Transverse colon (tissue), 4 donors: ENCODE measurements at regions not wholly inside any gene's neighbourhood (a gene's known extent, or its start where the extent isn't known, plus 50 kb on each side); places are given as distances from the start of the nearest gene placed in this dataset.

ENCODE experiments used
- DNase-seq: peaks from one replicate; pipeline ENCODE4 v3.0.0-alpha.2; 2019
- H3K27ac ChIP-seq, 4 donors: fragments of 200-600 bp; sonication (generic); 2 replicates each; pipeline ENCODE4 v1.5.1; 2016 to 2018; ENCODE audit warnings: inconsistent platforms in 4 of 4
- H3K27me3 ChIP-seq: fragments of 200-600 bp; sonication (generic); 2 replicates; pipeline ENCODE4 v1.5.1; 2017; ENCODE audit warnings: inconsistent platforms
- H3K36me3 ChIP-seq, 4 donors: fragments of 200-600 bp; sonication (generic); 2 replicates each; pipeline ENCODE4 v1.5.1; 2017 to 2019; ENCODE audit warnings: inconsistent platforms in 4 of 4
- H3K4me1 ChIP-seq, 4 donors: fragments of 200-600 bp; sonication (generic); 2 replicates each; pipeline ENCODE4 v1.5.1; 2017 to 2020; ENCODE audit warnings: inconsistent platforms in 4 of 4
- H3K4me3 ChIP-seq, 4 donors: fragments of 200-600 bp; sonication (generic); 1 replicate in 1 of 4; 2 replicates in 3 of 4; pipeline versions ENCODE4 v1.5.1 to v1.6.1; 2017 to 2019; ENCODE audit warnings: inconsistent platforms in 4 of 4
- H3K9me3 ChIP-seq, 2 donors: fragments of 200-600 bp; sonication (generic); 2 replicates each; pipeline ENCODE4 v1.5.1; 2017 to 2019; ENCODE audit warnings: inconsistent platforms in 2 of 2
- EP300 ChIP-seq: sonication (generic); formaldehyde crosslinking; IDR thresholded peaks from one replicate; pipeline ENCODE4 v1.6.1; 2017; ENCODE audit warnings: antibody characterized with exemption, low read depth
- POLR2A ChIP-seq: fragments of 450-650 bp; IDR thresholded peaks from one replicate; pipeline ENCODE4 v1.6.1; 2016; ENCODE audit warnings: antibody characterized with exemption, mild to moderate bottlenecking, moderate library complexity
- POLR2AphosphoS5 ChIP-seq, 3 donors: sonication (generic); formaldehyde crosslinking; IDR thresholded peaks; one replicate each; pipeline ENCODE4 v1.6.1; 2016; ENCODE audit warnings: antibody characterized with exemption in 3 of 3
- WGBS, 2 donors: methylation state at CpG; one replicate each; pipeline ENCODE4 v1.1.5; 2018; ENCODE audit warnings: low coverage in 1 of 2; 5-methylcytosine and 5-hydroxymethylcytosine counted together
- in situ Hi-C, 4 donors: fragments of 200-750 bp; cut with MboI; loops; one replicate each; pipeline versions ENCODE4 v1.15.0 to v1.15.1; 2017; ENCODE audit warnings: low sequenced_read_pairs in 3 of 4, low pct_ligation_motif_present in 1 of 4, low pct_unique_long_range_greater_than_20kb in 1 of 4
- intact Hi-C: fragments of 100-400 bp; cut with DNase I; formaldehyde crosslinking; loops from one replicate; pipeline ENCODE4 v1.15.1; 2023; ENCODE audit warnings: low total_unique reads
- TF ChIP-seq, protein P1 (sequence below), 5 experiments: fragments of 200-600 bp in 3 of 5; fragments of 450-650 bp in 2 of 5; sonication (generic) in 3 of 5; IDR thresholded peaks; 1 replicate in 2 of 5; 2 replicates in 3 of 5; pipeline ENCODE4 v1.5.1; 2016 to 2017; ENCODE audit warnings: antibody characterized with exemption in 5 of 5, inconsistent platforms in 3 of 5, mild to moderate bottlenecking in 2 of 5, moderate library complexity in 1 of 5

DNA sequence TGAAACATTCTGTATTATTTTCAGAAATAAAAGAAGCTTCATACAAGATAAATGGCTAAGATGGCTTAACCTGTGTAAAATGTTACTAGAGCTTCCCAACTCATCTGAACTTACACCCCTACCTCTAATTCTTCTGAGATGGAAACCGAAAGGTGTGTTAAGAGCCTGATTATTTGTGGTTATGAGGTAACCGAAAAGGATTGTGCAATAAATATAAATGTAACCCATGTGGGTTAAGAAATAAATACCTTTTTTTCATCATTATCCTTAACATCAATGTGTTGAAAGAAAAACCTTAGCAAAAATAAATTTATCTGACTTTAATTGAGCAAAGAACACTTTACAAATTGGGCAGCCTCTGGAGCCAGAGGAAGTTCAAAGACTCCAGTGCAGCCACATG, 961.8 kb upstream of the SPRY2 start:
- WGBS, 2 donors: 71 to 80% methylated on average over 2 of the region's 2 CpGs
- no peak for TF ChIP-seq EP300
- TF ChIP-seq, protein P1, sequence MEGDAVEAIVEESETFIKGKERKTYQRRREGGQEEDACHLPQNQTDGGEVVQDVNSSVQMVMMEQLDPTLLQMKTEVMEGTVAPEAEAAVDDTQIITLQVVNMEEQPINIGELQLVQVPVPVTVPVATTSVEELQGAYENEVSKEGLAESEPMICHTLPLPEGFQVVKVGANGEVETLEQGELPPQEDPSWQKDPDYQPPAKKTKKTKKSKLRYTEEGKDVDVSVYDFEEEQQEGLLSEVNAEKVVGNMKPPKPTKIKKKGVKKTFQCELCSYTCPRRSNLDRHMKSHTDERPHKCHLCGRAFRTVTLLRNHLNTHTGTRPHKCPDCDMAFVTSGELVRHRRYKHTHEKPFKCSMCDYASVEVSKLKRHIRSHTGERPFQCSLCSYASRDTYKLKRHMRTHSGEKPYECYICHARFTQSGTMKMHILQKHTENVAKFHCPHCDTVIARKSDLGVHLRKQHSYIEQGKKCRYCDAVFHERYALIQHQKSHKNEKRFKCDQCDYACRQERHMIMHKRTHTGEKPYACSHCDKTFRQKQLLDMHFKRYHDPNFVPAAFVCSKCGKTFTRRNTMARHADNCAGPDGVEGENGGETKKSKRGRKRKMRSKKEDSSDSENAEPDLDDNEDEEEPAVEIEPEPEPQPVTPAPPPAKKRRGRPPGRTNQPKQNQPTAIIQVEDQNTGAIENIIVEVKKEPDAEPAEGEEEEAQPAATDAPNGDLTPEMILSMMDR (IDR thresholded peaks at IDR 0.05): no peak
- no peak for TF ChIP-seq POLR2A
- no peak for TF ChIP-seq POLR2AphosphoS5 (IDR thresholded peaks at IDR 0.05)
- Histone ChIP-seq H3K36me3 (no peaks in the 10 kb centered on the region), H3K27ac (no peak overlapping the region), H3K27me3 (no peaks in the 10 kb centered on the region), H3K9me3 (no peaks in the 10 kb centered on the region), H3K4me3 (no peak overlapping the region), H3K4me1 (no peaks in the 10 kb centered on the region)
- no peak for DNase-seq
- in situ Hi-C loops: no loop called here
- intact Hi-C loops: no loop called here

DNA sequence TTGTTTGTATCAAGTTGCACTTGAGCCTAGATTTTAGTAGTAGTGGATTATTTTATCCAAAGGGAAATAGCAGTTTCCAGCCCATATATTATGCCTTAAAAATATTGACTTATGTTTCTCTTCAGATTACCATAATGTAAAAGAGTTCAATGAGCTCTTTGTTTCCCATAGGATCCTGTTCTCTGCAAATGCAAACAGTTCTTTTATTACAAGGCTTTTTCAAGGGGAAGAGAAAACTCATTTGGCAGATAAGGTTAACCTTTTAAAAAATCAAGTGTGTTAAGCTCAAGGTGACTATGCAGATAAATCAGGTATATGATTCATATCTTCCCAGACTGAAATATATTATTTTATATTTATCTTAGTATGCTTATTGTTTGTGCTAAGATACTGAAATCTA, 961.2 kb upstream of the SPRY2 start:
- intact Hi-C loops (no loop called here), in situ Hi-C loops (no loop called here)
- no peak for TF ChIP-seq POLR2A
- TF ChIP-seq, protein P1 (IDR thresholded peaks at IDR 0.05): no peak
- TF ChIP-seq POLR2AphosphoS5 (IDR thresholded peaks at IDR 0.05): no peak
- no peak for TF ChIP-seq EP300

DNA sequence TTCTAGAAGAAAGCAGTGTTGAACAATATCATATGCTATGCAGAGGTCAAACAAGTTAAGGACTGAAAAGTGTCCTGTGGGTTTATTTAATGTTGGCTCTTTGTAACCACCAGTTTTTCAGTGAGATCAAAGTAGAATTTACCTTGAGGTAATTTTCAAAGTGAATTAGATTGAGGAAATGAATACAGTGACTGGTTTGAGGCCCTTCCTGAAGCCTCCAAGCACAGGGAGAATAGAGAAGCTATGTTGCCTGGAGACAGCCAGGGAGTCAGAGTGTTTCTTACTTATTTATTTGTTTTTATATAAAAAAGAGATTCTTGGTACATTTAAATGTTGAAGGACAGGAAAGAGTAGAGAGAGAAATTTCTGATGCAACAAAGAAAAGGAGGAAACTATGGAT, 954.3 kb upstream of the SPRY2 start:
- TF ChIP-seq, protein P1 (IDR thresholded peaks at IDR 0.05): no peak
- TF ChIP-seq POLR2AphosphoS5 (IDR thresholded peaks at IDR 0.05) (no peak), POLR2A (no peak), EP300 (no peak)
- no peaks in the 10 kb centered on the region for H3K27me3 ChIP-seq
- H3K4me1 ChIP-seq: no peaks in the 10 kb centered on the region
- no peak for DNase-seq
- no peaks in the 10 kb centered on the region for H3K9me3 ChIP-seq
- intact Hi-C loops (no loop called here), in situ Hi-C loops (no loop called here)
- H3K27ac ChIP-seq: no peak overlapping the region
- H3K4me3 ChIP-seq: no peak overlapping the region
- H3K36me3 ChIP-seq: no peaks in the 10 kb centered on the region

More for the DNA sequence above, 961.2 kb upstream of the SPRY2 start:
- Histone ChIP-seq H3K4me3 (no peak overlapping the region), H3K9me3 (no peaks in the 10 kb centered on the region), H3K4me1 (no peaks in the 10 kb centered on the region), H3K27me3 (no peaks in the 10 kb centered on the region), H3K36me3 (no peaks in the 10 kb centered on the region), H3K27ac (no peak overlapping the region)
- no peak for DNase-seq

DNA sequence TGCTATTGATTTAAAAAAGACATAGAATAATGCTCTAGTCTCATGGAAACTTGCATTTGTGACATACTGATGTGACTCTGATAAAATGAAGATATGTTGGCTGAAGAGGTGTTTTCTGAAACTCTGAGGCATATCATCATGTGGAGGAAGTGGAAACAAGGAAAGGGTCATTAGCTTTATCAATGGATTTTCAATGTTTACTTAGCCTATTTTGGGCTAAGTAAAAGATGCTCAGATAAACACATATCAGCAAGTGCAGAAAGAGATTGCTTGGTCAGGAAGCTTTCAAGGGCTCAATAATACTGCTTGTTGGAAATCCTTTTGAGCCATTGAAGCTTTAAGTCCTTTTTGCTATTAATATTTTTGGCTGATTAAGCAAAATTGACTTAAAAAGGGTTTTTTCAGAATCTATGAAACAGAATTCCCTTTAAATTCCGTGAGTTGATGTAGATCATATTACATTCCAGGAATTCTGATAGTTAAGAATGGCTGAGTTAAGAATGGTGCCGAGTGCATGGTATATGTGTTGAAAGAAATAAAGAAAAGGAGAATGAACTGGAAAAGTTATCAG, 952.8 kb upstream of the SPRY2 start:
- DNase-seq: no peak
- H3K4me3 ChIP-seq: no peak overlapping the region
- H3K27me3 ChIP-seq: no peaks in the 10 kb centered on the region
- WGBS, 2 donors: 71 to 83% methylated on average over 2 of the region's 2 CpGs
- intact Hi-C loops: no loop called here
- no peaks in the 10 kb centered on the region for H3K9me3 ChIP-seq
- H3K4me1 ChIP-seq: no peaks in the 10 kb centered on the region
- in situ Hi-C loops: no loop called here
- TF ChIP-seq, protein P1 (IDR thresholded peaks at IDR 0.05): no peak
- no peak for TF ChIP-seq EP300
- no peak for TF ChIP-seq POLR2A
- TF ChIP-seq POLR2AphosphoS5 (IDR thresholded peaks at IDR 0.05): no peak
- no peak overlapping the region for H3K27ac ChIP-seq
- no peaks in the 10 kb centered on the region for H3K36me3 ChIP-seq
